Medulla oblongata (tissue), 1 donor: ENCODE measurements at regions not wholly inside any gene's neighbourhood (a gene's known extent, or its start where the extent isn't known, plus 50 kb on each side); places are given as distances from the start of the nearest gene placed in this dataset.
"Not testable (repeated sequence)": the region's sequence is repeated elsewhere in the genome, so short reads cannot be mapped to it uniquely, and the experiment has no call there.

ENCODE experiments used
- DNase-seq: peaks from one replicate; pipeline ENCODE4 v3.0.0-alpha.2; 2015; ENCODE audit errors: extremely low spot score

DNA sequence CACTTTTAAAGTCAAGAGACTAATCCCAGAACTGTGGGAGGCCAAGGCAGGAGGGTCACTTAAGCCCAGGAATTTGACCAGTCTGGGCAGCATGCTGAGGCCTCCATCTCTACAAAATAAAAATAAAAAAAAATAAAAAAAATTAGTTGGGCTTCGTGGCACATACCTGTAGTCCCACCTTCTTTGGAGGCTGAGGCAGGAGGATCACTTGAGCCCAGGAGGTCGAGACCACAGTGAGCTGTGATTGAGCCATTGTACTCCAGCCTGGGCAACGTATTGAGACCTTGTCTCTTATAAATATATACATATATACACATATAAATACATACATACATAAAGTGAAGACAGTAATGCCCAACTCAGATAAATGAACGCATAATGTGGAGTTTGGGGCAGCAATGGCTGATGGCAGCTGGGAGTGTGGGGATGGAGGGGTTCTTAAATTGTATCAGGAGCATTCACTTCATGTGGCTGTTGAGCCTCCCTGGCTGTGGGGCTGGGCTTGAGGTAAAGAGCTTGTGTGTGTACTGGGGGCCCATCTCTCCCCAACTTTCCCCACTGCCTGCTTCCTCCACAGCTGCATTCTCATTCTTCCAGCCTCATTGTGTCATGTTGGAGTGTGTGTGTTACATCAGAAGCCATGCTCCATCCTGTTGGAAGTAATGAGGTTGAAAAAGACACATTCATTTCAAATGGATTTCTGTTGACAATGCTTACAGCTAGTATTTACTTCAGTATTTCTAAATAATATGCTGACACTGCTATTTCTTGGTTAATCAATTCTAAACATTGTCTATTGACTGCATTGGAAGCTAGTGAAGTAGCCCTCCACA is 96.5 kb upstream of the HS6ST1 start:
- no peak for DNase-seq

DNA sequence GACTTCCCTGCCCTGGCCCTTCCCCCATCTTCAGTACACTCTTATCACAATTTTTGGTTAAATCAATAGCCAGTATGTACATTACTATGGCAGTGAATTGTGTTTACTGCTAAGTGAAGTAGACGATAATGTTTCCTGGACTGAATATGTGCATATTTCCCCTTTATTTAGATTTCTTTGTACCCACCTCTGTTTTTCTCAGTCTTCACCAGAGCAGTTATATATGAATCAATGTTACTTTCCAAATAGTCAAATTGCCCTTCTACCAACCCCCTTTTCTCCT is 97.1 kb upstream of the HS6ST1 start:
- no peak for DNase-seq

DNA sequence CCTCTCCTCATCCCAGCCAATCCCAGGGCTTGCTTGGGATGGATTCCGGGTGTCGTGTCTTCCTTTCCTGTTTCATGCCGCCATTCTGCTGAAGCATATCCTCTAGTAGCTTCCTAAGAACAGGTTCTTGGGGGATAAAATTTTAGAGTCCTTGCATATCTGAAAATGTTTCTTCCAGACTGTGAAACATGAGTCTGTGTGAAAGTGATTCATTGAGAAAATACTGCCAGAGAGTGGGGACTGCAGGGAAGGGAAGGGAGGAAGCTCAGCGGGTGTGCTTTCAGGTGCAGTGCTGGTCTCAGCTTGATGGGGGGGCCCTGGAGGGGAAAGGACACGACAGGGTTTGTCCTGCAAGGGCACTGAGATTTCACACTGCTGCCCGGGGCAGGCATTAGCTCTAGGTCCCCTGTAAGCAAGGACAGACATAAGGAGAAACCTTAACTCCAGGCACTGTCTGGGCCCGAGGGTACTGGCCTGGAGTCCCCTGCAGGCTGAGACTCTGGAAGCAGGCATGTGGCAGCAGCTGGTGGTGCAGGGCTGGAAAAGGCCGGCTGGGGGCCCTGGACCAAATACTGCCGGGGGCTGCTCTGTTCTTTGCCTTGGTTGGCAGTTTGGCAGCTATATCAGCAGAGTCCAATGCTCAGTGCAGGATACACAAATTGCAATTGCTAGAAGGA is 97.6 kb upstream of the HS6ST1 start:
- DNase-seq: no peak

DNA sequence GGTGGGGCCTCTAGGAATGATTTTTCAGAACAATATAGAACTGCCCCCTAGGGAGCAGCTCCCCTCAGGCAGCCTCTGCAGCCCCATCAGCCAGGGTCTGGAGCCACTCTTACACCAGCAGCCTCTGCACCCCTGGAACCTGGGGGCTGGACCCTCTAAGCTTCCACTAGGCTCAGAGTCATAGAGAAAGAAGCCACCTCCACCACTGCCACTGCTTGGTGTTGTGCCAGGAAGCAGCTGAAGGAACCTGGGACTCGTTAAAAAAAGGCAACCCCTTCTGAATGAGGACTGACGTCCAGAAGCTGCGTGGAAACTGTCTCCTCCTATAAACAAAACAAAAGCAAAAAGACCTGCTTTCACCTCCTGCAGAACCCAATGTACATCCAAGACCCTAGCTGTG is 98.1 kb upstream of the HS6ST1 start:
- DNase-seq: no peak

DNA sequence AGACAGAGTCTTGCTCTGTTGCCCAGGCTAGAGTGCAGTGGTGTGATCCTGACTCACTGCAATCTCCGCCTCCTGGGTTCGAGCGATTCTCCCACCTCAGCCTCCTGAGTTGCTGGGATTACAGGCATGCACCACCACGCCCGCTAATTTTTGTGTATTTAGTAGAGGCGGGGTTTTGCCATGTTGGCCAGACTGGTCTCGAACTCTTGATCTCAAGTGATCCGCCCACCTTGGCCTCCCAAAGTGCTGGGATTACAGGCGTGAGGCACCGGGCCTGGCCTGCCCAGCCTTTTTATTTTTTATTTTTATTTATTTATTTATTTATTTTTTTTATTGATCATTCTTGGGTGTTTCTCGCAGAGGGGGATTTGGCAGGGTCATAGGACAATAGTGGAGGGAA is 98.6 kb upstream of the HS6ST1 start:
- not testable (repeated sequence) for DNase-seq

DNA sequence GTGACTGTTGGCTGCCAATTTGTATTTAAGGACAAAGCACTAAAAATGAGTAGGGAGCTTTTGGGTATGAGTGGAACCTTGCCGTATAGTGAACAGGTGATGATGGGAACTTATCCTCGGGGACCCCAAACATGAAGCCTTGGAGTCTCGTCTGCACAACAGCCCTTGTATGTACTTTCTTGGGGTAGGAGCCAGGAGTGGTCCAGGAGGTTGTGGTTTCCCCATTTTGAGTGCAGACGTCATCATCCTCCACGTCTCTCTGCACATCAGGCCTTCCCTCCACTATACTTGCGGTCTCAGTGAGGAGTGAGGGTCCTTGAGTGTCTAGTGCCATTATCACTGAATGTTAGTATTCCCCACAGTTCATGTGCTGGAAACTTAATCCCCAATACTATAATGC is 101.5 kb upstream of the HS6ST1 start:
- DNase-seq: no peak

DNA sequence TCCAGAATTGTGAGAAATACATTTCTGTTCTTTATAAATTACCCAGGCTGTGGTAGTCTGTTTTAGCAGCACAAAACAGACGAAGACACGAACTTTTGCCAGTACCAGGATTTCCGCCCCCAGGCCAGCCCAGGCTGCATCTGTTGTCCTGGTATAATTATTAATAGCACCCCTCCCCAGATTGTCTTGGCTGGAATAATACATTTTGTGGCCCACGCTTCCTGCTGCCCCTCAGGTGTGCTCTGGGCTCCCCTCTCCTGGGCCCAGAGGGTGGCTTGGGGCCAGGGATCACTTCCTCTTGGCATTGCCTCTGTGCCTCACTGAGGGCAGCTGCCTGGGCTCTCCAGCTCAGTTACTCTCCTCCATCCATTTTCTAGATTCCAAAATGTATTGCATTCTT is 102.1 kb upstream of the HS6ST1 start:
- DNase-seq: no peak

DNA sequence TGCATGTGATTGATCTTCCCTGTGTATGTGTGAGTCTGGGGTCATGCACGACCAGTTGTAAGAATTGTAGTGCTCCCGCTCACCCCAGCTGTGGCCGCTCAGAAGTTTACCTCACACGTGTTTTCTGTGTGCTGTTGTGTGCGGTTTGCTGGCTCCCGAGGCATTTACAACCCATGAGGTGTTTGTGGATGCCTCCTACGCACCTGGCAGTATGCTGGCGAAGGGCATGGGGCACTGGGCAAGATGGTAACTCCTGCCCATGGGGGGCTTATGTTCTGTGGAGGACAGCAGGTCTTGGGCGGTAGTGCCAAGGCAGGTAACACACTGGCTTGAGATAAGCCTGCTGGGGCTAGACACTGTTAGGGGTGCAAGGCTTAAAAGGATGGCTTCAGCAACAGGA is 102.6 kb upstream of the HS6ST1 start:
- DNase-seq: no peak

DNA sequence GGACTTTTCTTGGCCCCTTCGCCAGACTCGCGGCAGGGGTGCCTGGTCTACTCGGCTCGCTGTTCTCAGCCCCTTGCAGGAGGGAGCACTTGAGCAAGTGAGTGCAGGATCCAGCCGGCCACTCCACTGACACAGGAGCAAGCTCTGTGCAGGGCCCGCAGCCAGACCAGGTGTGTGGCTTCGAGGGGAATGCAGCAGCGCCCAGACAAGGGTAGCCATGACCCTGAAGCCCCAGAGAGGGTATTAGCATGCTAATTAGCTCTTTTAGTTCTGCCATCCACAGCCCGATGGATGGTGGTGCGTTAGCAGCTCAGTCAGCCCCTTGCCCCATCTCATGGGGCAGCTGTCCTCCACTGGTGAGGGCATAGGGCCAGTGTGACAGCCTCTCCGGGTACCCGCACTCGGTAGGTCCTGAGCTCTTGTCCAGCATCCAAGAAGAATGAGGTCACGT is 103.2 kb upstream of the HS6ST1 start:
- no peak for DNase-seq

DNA sequence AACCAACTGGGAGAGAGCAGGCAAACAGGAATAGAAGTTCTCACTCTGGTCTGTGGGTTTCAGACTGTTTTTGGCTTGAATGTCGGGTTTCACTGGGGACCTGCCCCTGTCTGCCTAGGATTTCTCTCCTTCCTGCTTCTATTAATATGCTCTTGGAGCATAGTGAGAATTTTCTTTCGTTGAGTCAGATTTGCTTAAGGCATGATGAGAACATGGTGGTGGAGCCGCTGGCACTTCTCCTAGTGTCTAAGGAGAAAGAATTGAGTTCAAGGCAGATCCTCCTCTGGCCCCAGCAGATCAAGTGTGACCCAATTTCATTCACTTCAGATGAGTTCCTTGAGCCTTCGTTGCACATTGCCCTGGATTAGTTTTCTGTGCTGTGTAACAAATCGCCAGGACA is 103.9 kb upstream of the HS6ST1 start:
- DNase-seq: no peak

DNA sequence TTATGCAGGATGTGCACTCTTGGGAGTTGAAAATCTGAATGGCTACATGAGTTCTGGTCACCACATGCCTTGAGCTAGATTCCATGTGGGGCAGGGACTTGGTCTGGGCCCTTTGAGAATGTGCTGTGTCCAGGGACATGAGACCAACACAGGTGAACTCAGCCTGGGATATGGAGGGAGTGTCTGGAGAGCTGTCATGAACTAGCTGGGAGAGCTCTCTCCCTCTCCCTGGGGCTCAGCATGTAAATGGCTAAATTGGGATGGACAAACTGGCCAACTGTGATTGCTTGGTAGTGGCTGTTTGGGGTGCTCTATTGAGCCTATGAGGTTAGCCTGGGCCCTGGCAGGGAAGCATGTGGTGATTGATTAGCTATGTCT is 105.1 kb upstream of the HS6ST1 start:
- no peak for DNase-seq

DNA sequence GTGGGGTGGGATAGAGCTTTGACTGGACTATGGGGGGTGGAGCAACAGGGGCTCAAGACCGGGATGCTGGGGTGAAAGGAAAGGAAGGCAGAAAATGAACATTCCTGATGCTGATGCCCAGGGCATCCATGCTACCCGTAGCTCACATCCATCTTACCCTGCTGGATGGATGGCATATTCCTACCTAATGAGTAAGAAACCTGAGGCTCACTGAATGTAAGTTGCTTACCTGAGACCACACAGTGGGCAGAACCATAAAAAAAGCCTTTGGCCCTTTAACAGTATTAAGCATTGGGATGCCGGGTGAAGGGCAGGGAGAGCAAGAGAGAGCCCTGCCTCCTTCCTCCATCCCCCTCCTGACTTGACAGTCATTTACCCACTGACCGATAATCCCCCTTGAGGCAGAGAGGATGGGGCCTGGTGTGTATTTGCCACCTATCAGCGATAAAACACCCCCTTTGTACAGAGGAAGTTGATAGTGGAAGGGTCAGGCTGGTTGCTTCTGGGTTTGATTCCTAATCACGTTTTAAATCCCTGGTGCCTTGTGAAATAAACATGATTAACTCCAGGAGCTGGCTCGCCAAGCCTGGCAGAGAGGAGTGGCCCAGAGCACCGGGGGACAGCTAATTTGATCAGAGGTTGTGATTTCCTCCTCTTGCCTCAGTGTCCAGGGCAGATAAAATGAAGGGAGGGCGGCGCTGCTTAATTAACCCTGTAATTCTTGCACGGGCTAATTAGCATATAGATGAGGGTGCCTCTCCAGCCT is 105.9 kb upstream of the HS6ST1 start:
- no peak for DNase-seq

DNA sequence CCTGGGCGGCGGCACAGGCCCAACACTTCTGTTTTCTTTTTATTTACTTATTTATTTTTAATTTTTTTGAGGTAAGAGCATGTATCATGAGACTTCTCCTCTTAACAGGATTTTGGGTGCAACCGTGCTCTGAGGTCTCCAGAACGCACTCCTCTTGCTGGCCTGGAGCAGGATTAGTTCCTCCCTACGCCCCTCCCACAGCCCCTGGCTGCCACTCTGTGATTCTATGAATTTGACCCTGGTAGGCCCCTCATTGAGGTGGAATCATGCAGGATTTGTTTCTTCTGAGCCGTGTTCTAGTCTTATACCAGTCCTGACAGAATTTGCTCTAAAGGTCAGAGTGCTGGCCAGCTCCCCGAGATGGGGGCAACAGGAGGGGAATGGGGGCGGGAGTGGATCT is 106.5 kb upstream of the HS6ST1 start:
- DNase-seq: no peak

DNA sequence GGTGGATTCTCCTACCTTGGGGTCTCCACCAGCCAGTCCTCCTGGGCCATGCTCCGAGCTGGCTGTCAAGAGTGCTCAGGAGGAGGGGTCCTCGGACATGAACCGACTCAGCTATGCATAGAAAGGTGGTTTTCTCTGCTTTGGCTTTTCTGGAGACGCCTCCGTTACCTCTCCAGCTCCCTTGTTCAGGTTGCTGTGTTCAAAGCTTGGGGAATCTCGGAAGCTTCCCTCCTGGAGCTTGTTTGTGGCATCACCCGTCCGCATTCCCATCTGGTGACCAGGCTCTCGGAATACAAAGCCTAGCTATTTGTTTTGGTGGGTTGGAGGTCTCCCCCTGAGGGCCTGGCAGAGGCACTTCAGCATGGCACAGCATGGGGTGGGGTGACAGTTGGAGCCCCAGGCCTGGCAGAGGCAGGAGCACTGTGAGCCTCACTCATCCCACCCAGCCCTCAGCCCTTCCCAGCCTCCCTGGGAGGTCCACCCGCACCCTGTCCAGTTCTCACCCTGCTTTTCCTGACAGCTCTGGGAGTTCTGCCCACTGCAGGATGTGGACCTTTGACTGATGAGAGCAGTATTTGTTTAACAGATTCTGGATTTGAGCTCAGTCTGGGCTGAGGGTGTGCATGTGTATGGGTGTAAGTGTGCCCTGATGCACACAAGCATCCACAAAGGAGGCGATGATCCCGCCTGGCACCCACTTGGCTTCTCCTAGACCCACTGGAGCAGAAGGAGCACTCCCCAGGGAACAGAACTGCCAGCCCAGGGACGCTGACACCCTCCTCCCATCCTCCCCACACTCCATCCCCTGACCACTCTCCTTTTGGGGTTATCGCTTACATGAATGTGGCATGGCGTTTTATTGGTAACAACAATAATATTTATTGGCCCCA is 107.3 kb upstream of the HS6ST1 start:
- DNase-seq: no peak

DNA sequence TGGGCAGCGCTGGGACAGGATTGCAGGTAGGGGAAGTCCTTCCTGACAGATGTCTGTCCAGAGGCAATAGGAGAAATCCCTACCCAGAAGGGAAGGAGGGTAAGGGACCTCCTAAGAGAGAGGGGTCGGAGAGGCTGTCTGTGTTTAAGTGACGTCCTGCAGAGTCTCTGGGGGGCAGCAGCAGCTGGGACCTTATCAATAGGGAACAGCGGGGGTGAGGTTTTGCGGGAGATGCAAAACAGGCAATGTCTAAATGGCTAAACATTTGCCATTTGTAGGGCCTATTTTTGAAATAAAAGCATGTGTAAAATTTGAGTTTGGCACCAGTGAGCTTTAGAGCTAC is 108.7 kb upstream of the HS6ST1 start:
- DNase-seq: no peak

DNA sequence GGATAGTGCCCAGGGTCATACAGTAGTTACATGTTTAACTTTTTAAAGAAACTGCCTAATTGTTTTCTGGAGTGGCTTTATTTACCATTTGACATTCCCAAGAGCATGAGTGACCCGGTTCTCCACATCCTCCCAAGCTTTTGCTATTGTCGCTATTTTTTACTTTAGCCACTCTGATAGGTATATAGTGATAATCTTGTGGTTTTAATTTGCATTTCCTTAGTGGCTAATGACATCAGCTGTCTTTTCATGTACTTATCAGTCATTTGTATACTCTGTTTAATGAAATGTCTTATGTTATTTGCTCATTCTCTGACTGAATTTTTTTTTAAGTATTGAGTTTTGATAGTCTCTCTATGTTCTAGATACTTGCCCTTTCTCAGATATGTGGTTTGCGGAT is 109.7 kb upstream of the HS6ST1 start:
- DNase-seq: no peak

DNA sequence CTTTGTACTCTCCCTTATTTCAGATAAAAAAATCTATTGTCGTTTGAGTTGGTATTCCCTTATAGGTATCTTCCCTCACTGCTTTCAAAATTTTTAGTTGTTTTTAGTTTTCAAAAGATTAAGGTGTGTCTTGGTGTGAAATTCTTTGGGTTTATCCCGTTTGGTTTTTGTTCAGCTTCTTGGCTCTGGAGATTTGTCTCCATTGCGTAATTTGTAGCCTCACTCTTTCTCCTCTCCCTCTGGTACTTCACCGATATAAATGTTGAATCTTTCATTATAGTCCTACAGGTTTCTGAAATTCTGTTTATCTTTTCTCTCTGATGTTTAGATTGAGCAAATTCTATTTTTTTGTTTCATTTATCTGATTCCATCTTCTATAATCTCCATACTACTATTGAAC is 113.8 kb upstream of the HS6ST1 start:
- no peak for DNase-seq

DNA sequence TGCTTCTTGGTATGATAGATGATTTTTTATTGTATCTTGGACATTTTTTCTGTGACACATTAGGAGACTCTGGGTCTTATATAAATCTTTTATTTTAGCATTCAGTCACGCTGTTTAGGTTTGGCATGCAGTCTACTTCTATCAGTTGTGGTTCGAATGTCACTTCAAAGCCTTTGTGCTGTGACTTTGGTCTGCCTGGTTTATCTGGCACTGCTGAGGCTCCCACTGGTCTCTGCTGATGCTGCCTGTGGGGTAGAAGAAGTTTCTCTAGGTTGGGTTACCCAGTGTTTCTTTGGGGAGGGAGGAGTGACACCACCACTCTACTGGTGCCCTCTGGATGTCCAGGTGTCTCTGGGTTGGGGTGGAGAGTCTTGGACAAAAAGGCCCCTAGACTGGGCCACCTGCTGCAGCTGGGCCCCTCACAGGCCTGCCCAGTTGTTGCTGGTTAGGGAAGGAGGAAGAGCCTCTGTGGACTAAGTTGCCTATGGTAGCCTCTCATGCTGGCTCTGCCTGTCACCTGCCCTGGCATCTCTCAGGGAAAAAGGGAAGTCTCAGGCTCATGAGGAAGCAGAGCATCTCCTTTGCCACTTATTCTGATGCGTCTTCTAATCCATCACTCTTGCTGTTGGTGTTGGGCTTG is 115.4 kb upstream of the HS6ST1 start:
- DNase-seq: no peak

DNA sequence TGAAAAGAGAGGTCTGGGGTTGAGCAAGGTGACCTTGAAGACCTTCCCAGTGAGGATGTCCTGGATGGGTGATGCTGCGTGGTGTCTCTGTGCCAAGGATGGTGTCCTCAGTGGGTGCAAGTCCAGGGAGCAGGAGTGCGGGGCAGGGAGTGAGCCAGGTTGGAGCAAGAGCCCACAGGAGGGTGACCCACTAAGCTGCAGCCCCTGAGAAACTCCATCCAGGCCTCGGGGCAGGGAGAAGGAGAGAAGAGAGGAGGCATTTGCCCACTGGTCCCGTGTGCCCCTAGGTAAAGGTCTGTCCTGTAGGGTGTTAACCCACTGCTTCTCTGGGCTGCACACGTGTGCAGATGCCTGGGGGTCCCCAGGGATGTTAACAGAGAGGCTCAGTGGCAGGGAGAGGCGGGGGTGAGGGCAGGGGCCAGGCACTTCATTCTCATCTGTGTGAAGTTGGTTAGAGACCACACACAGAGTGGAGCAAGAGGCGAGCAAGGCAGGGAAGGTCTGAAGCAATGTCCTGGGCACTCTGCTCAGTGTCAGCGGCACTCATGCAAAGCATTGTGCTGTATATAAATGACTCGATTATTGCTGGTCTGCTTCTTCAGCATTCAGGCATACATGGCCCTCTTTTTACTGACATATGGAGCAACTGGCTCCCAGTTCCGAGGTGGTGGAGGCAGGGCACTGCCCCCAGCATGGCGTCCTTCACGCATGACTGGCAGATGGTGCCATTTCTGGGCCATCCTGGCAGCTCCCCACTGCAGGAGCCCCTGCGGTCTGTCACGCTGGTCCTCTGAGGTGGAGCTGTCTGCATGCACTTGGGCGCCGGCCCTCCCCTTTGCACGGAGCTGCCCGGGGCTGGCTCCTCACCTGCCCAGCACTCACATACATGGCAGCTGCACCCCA is 117.2 kb upstream of the HS6ST1 start:
- no peak for DNase-seq

DNA sequence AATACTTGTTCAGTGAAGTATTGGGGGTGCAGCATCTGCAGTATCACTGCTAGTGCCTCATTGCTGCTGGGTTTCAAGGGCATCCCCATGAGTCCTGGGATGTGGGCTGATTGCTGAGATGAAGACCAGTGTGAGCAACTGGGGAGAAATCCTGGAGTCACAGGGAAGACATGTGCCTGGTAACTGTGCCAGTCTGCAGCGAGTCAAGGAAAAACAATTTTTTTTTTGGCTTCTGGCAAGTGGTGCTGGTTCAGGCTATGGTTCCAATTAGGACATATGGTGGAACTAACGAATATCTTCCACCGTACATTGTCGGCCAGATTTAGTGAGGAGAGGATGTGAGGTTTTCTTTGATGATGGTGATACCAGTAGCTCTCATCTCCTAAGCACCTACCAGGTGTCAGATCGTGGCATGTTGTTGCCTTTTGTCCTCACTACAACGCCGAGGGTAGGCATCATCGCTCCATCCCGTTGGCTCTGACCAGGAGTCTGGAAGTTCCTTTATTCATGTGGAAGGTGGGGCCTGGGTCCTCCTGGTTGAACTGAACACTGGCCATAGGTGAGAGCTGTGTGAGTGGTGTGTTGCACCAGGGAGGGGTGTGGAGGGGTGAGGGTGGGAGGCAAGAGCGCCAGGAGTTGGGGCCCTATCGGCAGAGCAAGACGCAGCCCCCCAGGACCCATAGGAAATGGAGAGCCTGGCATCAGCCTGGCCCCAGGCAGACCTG is 118.0 kb upstream of the HS6ST1 start:
- no peak for DNase-seq
